ENCODE measurements at regions not wholly inside any gene's neighbourhood (a gene's known extent, or its start where the extent isn't known, plus 50 kb on each side); places are given as distances from the start of the nearest gene placed in this dataset.

DNA sequence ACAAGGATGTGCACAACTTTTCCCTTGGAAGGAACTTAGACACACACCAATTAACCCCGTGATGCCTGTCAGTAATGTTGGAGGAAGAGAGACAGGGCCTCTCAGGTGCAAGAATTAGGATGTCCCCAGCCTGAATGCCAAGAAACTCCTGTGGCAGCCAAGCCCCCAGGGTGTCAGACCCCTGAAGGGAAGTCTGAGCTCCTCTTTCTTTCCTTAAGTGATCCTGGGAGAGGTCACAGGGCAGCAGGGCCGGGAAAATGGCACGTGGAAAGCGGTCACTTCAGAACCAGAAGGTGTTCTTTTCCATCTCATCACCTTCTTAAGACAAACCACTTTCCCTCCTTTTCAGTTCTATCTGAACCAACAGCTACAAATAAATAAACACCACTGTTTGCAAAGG is 185.9 kb downstream of the ANAPC1 start:
- WGBS, 5 donors, result 88 to 94% (median 89%) methylated on average over 4 of the region's 4 CpGs
- DNase-seq, result no peak

DNA sequence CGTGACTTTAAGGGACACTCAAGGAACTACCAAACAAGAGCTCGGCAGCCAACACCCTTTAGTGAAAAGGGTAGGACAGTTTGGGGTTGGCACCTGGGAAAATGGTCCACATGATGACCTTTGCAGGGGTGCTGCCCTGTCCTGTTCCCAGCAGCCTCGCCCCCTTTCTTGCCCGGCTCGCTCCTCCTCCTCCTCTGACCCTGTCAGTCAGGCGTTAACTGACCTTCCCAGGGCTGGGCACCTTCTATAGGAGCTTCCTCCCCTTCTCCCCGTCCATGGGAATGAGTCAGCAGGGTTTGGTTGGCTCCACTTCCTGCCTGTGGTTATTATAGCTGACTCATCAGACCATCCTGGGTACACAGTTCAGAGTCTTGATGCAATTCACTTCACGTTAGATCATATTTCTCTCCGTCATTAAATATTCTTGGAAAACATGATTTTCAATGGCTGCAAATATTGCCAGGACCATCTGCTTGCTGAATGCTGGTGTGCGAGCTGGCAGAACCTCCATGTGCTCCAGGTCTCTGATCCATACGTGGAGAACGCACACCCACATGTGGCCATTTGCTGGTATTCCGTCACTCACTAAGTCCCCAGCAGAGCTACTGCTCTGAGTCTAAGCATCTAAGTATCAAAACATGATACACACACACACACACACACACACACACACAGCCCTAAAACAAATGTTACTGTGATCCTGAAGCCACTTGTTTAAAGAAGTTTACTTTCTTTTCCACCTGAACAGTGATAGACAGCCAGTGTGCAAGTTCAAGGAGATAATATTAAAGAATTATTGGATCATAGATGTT is 185.0 kb downstream of the ANAPC1 start:
- peak overlapping the region; percentile 24 to 78 (median 59) for H3K27ac ChIP-seq
- WGBS, 5 donors, result 14 to 32% (median 25%) methylated on average over 13 of the region's 13 CpGs
- peak; percentile 70 to 89 for DNase-seq

More for the DNA sequence above, 185.9 kb downstream of the ANAPC1 start:
- Histone ChIP-seq H3K27ac (peak overlapping the region in 1 of 5 donors; percentile 78), H3K4me1 (peaks cover 0 to 43% (median 15%) of the 10 kb centered on the region in 4 donors), H3K27me3 (no peaks in the 10 kb centered on the region), H3K36me3 (no peaks in the 10 kb centered on the region), H3K9me3 (no peaks in the 10 kb centered on the region), H3K4me3 (no peak overlapping the region)
- TF ChIP-seq CTCF (IDR thresholded peaks at IDR 0.05), result no peak
- no peak for TF ChIP-seq EP300 (IDR thresholded peaks at IDR 0.05)
- TF ChIP-seq POLR2AphosphoS5 (IDR thresholded peaks at IDR 0.05), result no peak
- TF ChIP-seq POLR2A (IDR thresholded peaks at IDR 0.05), result no peak
- intact Hi-C loops (cut with DNase I; ENCODE audit: low total_unique reads), result no loop called here

GRCh38 chr2:111701266-111701665 is 182.7 kb downstream of the ANAPC1 start:
- H3K9me3 ChIP-seq, result no peaks in the 10 kb centered on the region
- intact Hi-C loops (cut with DNase I; ENCODE audit: low total_unique reads), result no loop called here
- H3K4me1 ChIP-seq, result peaks cover 0 to 48% (median 17%) of the 10 kb centered on the region in 4 donors

More for the DNA sequence above, 185.0 kb downstream of the ANAPC1 start:
- intact Hi-C loops (cut with DNase I; ENCODE audit: low total_unique reads), result no loop called here
- Histone ChIP-seq H3K27me3 (no peaks in the 10 kb centered on the region), H3K4me3 (peak overlapping the region in 1 of 4 donors; percentile 1), H3K9me3 (no peaks in the 10 kb centered on the region), H3K36me3 (no peaks in the 10 kb centered on the region), H3K4me1 (peaks cover 0 to 43% (median 15%) of the 10 kb centered on the region in 4 donors)
- TF ChIP-seq POLR2AphosphoS5 (IDR thresholded peaks at IDR 0.05) (peak in 2 of 3 donors; percentile 36 to 85), POLR2A (IDR thresholded peaks at IDR 0.05) (no peak), CTCF (IDR thresholded peaks at IDR 0.05) (peak in 2 of 7 experiments; percentile 38 to 39), EP300 (IDR thresholded peaks at IDR 0.05) (no peak)

DNA sequence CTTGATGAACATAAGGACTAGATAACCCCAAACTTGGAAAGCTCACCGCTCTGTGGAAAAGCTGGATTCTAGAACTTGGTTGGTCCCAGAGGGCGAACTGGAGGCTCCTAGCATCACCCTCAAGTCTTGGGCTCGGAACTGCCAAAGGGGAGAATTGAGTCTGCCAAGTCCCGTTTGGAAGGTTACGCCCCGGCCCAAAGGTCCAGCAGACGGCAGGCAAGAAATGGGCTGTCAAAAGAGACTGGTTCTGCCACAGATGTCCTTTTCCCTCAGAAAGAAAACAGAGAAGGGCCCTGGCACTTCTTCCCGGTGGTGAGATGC is 182.2 kb downstream of the ANAPC1 start:
- 93 to 95% (median 93%) methylated on average over 8 of the region's 8 CpGs for WGBS, 5 donors
- TF ChIP-seq EP300 (IDR thresholded peaks at IDR 0.05) (no peak), CTCF (IDR thresholded peaks at IDR 0.05) (no peak), POLR2A (IDR thresholded peaks at IDR 0.05) (no peak), POLR2AphosphoS5 (IDR thresholded peaks at IDR 0.05) (no peak)
- no peaks in the 10 kb centered on the region for H3K27me3 ChIP-seq
- no peaks in the 10 kb centered on the region for H3K36me3 ChIP-seq
- intact Hi-C loops (cut with DNase I; ENCODE audit: low total_unique reads), result no loop called here
- no peak overlapping the region for H3K4me3 ChIP-seq
- H3K9me3 ChIP-seq, result no peaks in the 10 kb centered on the region
- H3K4me1 ChIP-seq, result peaks cover 0 to 48% (median 18%) of the 10 kb centered on the region in 4 donors
- DNase-seq, result no peak
- no peak overlapping the region for H3K27ac ChIP-seq

More at GRCh38 chr2:111701266-111701665, 182.7 kb downstream of the ANAPC1 start:
- WGBS, 5 donors, result 74 to 94% (median 88%) methylated on average over 4 of the region's 4 CpGs
- Histone ChIP-seq H3K27ac (no peak overlapping the region), H3K36me3 (no peaks in the 10 kb centered on the region), H3K4me3 (no peak overlapping the region), H3K27me3 (no peaks in the 10 kb centered on the region)
- no peak for DNase-seq
- TF ChIP-seq CTCF (IDR thresholded peaks at IDR 0.05) (no peak), POLR2A (IDR thresholded peaks at IDR 0.05) (no peak), EP300 (IDR thresholded peaks at IDR 0.05) (no peak), POLR2AphosphoS5 (IDR thresholded peaks at IDR 0.05) (no peak)

Measured in stomach (tissue), 8 donors.